SK-N-SH (cell line): ENCODE measurements at regions not wholly inside any gene's neighbourhood (a gene's known extent, or its start where the extent isn't known, plus 50 kb on each side); places are given as distances from the start of the nearest gene placed in this dataset.
"Not testable (repeated sequence)": the region's sequence is repeated elsewhere in the genome, so short reads cannot be mapped to it uniquely, and the experiment has no call there.

Experiments used
- CTCF ChIA-PET: fragments of 300-600, 350-600 bp; formaldehyde crosslinking; extraction: SDS; loops from one replicate; lab custom pipeline; 2021; lab: Yijun Ruan, JAX
- POLR2A ChIA-PET: fragments of 350-600 bp; sonication (Branson Sonifier 250); formaldehyde crosslinking; extraction: SDS; loops from one replicate; lab custom pipeline; 2020; ENCODE audit warnings: antibody characterized with exemption, inconsistent platforms; lab: Yijun Ruan, JAX
- DNase-seq: peaks from one replicate; pipeline ENCODE4 v3.0.0; 2012
- H2AFZ ChIP-seq: fragments of 200-600 bp; sonication (generic); 2 replicates; pipeline ENCODE4 v1.8.1; 2016; ENCODE audit warnings: antibody characterized with exemption, mild to moderate bottlenecking, low read depth
- H3F3A ChIP-seq: fragments of 200-600 bp; sonication (generic); replicated peaks from 2 replicates; pipeline ENCODE3; 2016; ENCODE audit warnings: antibody characterized with exemption, mild to moderate bottlenecking; ENCODE audit not compliant: insufficient read depth
- H3K27ac ChIP-seq, 2 experiments: fragments of 200-500 bp in 1 of 2; fragments of 200-600 bp in 1 of 2; sonication (Bioruptor generic) in 1 of 2; sonication (generic), shearing (Covaris generic) in 1 of 2; 2 replicates each; pipeline versions ENCODE4 v1.5.1 to v1.6.1; 2014 to 2016; ENCODE audit warnings: low read depth in 2 of 2, inconsistent platforms in 1 of 2, low read length in 1 of 2, mild to moderate bottlenecking in 1 of 2, mixed read lengths in 1 of 2
- H3K27me3 ChIP-seq: fragments of 200-600 bp; sonication (generic), shearing (Covaris generic); 2 replicates; pipeline ENCODE4 v1.6.1; 2016; ENCODE audit warnings: mixed run types; ENCODE audit not compliant: insufficient read depth
- H3K36me3 ChIP-seq, 2 experiments: fragments of 200-500 bp in 1 of 2; fragments of 200-600 bp in 1 of 2; sonication (Bioruptor generic) in 1 of 2; sonication (generic) in 1 of 2; replicated peaks in 1 of 2; 2 replicates each; pipeline versions ENCODE3 to v1.5.1; 2014 to 2016; ENCODE audit warnings: low read length in 1 of 2, mild to moderate bottlenecking in 1 of 2; ENCODE audit not compliant: insufficient read depth in 2 of 2, control insufficient read depth in 1 of 2
- H3K4me1 ChIP-seq, 2 experiments: fragments of 200-500 bp in 1 of 2; fragments of 200-600 bp in 1 of 2; sonication (Bioruptor generic) in 1 of 2; sonication (generic), shearing (Covaris generic) in 1 of 2; 2 replicates each; pipeline versions ENCODE4 v1.5.1 to v1.6.1; 2014 to 2016; ENCODE audit warnings: low read depth in 1 of 2, low read length in 1 of 2, mixed run types in 1 of 2; ENCODE audit not compliant: insufficient read depth in 2 of 2, control insufficient read depth in 1 of 2
- H3K4me2 ChIP-seq: fragments of 200-600 bp; sonication (generic), shearing (Covaris generic); 2 replicates; pipeline ENCODE4 v1.6.1; 2017; ENCODE audit warnings: mixed run types
- H3K4me3 ChIP-seq, 2 experiments: fragments of 200-500 bp in 1 of 2; fragments of 200-600 bp in 1 of 2; sonication (Bioruptor generic) in 1 of 2; sonication (generic), shearing (Covaris generic) in 1 of 2; 2 replicates each; pipeline versions ENCODE4 v1.5.1 to v1.8.1; 2014 to 2016; ENCODE audit warnings: low read depth in 2 of 2, inconsistent platforms in 1 of 2, low read length in 1 of 2, mild to moderate bottlenecking in 1 of 2, mixed read lengths in 1 of 2, moderate library complexity in 1 of 2
- H3K79me2 ChIP-seq: fragments of 200-600 bp; sonication (generic); 2 replicates; pipeline ENCODE4 v1.8.1; 2017; ENCODE audit warnings: mild to moderate bottlenecking; ENCODE audit not compliant: insufficient read depth
- H3K9ac ChIP-seq: fragments of 200-600 bp; sonication (generic); 2 replicates; pipeline ENCODE4 v1.6.1; 2017; ENCODE audit warnings: mixed run types
- H3K9me2 ChIP-seq: fragments of 200-600 bp; sonication (generic); 2 replicates; pipeline ENCODE4 v1.6.1; 2017; ENCODE audit warnings: mixed run types
- H3K9me3 ChIP-seq: fragments of 200-600 bp; sonication (generic); 2 replicates; pipeline ENCODE4 v1.6.1; 2017; ENCODE audit warnings: mixed run types, mild to moderate bottlenecking, moderate library complexity
- H4K20me1 ChIP-seq: fragments of 200-600 bp; sonication (generic); 2 replicates; pipeline ENCODE4 v1.6.1; 2017; ENCODE audit warnings: mild to moderate bottlenecking, mixed run types; ENCODE audit not compliant: insufficient read depth
- CTCF ChIP-seq: fragments of 200-600 bp; sonication (generic); IDR thresholded peaks from 2 replicates; pipeline ENCODE4 v1.6.1; 2017; ENCODE audit warnings: antibody characterized with exemption, mild to moderate bottlenecking, moderate library complexity
- ELF1 ChIP-seq: IDR thresholded peaks from 2 replicates; pipeline ENCODE4 v1.4.0; 2012
- EP300 ChIP-seq, 2 experiments: IDR thresholded peaks; 2 replicates each; pipeline versions ENCODE4 v1.4.0 to v1.6.1; 2012; ENCODE audit warnings: borderline replicate concordance in 1 of 2, low read depth in 1 of 2, low read length in 1 of 2
- FOXM1 ChIP-seq: IDR thresholded peaks from 2 replicates; pipeline ENCODE4 v1.4.0; 2012; ENCODE audit warnings: low read depth, mild to moderate bottlenecking
- MAX ChIP-seq: IDR thresholded peaks from 2 replicates; pipeline ENCODE4 v1.4.0; 2012; ENCODE audit warnings: low read depth
- MEF2A ChIP-seq: IDR thresholded peaks from 2 replicates; pipeline ENCODE4 v1.4.0; 2012; ENCODE audit warnings: low read depth, borderline replicate concordance
- NFIC ChIP-seq: IDR thresholded peaks from 2 replicates; pipeline ENCODE4 v1.4.0; 2012; ENCODE audit warnings: borderline replicate concordance
- NRF1 ChIP-seq: IDR thresholded peaks from 2 replicates; pipeline ENCODE4 v1.6.1; 2012; ENCODE audit warnings: low read depth, mild to moderate bottlenecking, low read length
- POLR2AphosphoS5 ChIP-seq: IDR thresholded peaks from 2 replicates; pipeline ENCODE4 v1.6.1; 2012; ENCODE audit warnings: low read depth, low read length
- RAD21 ChIP-seq: IDR thresholded peaks from 2 replicates; pipeline ENCODE4 v1.6.1; 2012; ENCODE audit warnings: mild to moderate bottlenecking, low read length
- SMC3 ChIP-seq: IDR thresholded peaks from 2 replicates; pipeline ENCODE4 v1.6.1; 2012; ENCODE audit warnings: low read depth, low read length, improper control_type of control experiment
- YY1 ChIP-seq: IDR thresholded peaks from 2 replicates; pipeline ENCODE4 v1.4.0; 2012; ENCODE audit warnings: low read depth, mild to moderate bottlenecking
- WGBS: methylation state at CpG from one replicate; pipeline ENCODE4 v1.1.6; 2017; ENCODE audit warnings: low lambda C conversion rate; 5-methylcytosine and 5-hydroxymethylcytosine counted together
- TF ChIP-seq, protein P1 (sequence below): IDR thresholded peaks from 2 replicates; pipeline ENCODE4 v1.6.1; 2012; ENCODE audit warnings: mild to moderate bottlenecking, low read depth, low read length, moderate library complexity
- TF ChIP-seq, protein P2 (sequence below): IDR thresholded peaks from 2 replicates; pipeline ENCODE4 v1.4.0; 2012; ENCODE audit warnings: low read depth, borderline replicate concordance

DNA sequence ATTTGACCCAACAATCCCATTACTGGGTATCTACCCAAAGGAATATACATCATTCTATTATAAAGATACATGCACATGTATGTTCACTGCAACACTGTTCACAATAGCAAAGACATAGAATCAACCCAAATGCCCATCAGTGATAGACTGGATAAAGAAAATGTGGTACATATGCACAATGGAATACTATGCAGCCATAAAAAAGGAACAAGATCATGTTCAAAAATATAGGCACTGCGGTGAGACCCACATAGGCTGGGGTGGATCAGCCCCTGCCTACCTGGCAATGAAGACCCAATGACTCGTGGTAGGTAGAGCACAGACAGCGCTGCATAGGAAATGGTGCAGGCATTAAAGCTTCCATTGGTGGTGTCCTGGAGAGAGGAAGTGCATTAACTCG, 88.6 kb upstream of the NFIL3 start:
- H2AFZ ChIP-seq, H3K9ac ChIP-seq, CTCF ChIA-PET, H3K4me1 ChIP-seq, POLR2A ChIA-PET, H3K4me3 ChIP-seq, H3K79me2 ChIP-seq, H3F3A ChIP-seq, H3K27me3 ChIP-seq, H4K20me1 ChIP-seq, H3K9me3 ChIP-seq, H3K9me2 ChIP-seq, H3K4me2 ChIP-seq, H3K36me3 ChIP-seq, H3K27ac ChIP-seq, DNase-seq: not testable (repeated sequence)
- WGBS, result 36% methylated on average over 4 of the region's 4 CpGs

- H2AFZ ChIP-seq, result no peak overlapping the region
- whole genome bisulfite sequencing, result 76% methylated on average over 3 of the region's 4 CpGs
- DNase-seq, result no peak
These were observed 80.0 kb upstream of the NFIL3 start for GRCh38 chr9:91503673-91504081.

GRCh38 chr9:91502913-91503672, 79.5 kb upstream of the NFIL3 start:
- Histone ChIP-seq H3K9me2 (no peaks in the 10 kb centered on the region), H3K4me3 (no peak overlapping the region), H3K36me3 (no peaks in the 10 kb centered on the region), H3K27me3 (no peaks in the 10 kb centered on the region), H4K20me1 (no peaks in the 10 kb centered on the region), H2AFZ (no peak overlapping the region), H3K79me2 (no peaks in the 10 kb centered on the region), H3K4me2 (no peak overlapping the region), H3F3A (no peaks in the 10 kb centered on the region), H3K27ac (no peak overlapping the region), H3K4me1 (no peaks in the 10 kb centered on the region), H3K9me3 (no peaks in the 10 kb centered on the region), H3K9ac (no peak overlapping the region)
- DNase-seq, result no peak
- CTCF ChIA-PET, result interaction anchor here (0.6 kb wide), 1 partner anchor 113 kb away, joined by 3 read pairs; no protein-coding TSS in a partner anchor
- POLR2A ChIA-PET, result no interaction called here
- WGBS, result 82% methylated on average over 12 of the region's 12 CpGs
- TF ChIP-seq, protein P1, sequence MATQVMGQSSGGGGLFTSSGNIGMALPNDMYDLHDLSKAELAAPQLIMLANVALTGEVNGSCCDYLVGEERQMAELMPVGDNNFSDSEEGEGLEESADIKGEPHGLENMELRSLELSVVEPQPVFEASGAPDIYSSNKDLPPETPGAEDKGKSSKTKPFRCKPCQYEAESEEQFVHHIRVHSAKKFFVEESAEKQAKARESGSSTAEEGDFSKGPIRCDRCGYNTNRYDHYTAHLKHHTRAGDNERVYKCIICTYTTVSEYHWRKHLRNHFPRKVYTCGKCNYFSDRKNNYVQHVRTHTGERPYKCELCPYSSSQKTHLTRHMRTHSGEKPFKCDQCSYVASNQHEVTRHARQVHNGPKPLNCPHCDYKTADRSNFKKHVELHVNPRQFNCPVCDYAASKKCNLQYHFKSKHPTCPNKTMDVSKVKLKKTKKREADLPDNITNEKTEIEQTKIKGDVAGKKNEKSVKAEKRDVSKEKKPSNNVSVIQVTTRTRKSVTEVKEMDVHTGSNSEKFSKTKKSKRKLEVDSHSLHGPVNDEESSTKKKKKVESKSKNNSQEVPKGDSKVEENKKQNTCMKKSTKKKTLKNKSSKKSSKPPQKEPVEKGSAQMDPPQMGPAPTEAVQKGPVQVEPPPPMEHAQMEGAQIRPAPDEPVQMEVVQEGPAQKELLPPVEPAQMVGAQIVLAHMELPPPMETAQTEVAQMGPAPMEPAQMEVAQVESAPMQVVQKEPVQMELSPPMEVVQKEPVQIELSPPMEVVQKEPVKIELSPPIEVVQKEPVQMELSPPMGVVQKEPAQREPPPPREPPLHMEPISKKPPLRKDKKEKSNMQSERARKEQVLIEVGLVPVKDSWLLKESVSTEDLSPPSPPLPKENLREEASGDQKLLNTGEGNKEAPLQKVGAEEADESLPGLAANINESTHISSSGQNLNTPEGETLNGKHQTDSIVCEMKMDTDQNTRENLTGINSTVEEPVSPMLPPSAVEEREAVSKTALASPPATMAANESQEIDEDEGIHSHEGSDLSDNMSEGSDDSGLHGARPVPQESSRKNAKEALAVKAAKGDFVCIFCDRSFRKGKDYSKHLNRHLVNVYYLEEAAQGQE, result no peak
- TF ChIP-seq CTCF, result no peak
- TF ChIP-seq YY1, result no peak
- TF ChIP-seq EP300 (IDR thresholded peaks at IDR 0.05; ENCODE audit: borderline replicate concordance in 1 of 2, low read depth in 1 of 2, low read length in 1 of 2), result no peak
- no peak for TF ChIP-seq POLR2AphosphoS5
- TF ChIP-seq, protein P2, sequence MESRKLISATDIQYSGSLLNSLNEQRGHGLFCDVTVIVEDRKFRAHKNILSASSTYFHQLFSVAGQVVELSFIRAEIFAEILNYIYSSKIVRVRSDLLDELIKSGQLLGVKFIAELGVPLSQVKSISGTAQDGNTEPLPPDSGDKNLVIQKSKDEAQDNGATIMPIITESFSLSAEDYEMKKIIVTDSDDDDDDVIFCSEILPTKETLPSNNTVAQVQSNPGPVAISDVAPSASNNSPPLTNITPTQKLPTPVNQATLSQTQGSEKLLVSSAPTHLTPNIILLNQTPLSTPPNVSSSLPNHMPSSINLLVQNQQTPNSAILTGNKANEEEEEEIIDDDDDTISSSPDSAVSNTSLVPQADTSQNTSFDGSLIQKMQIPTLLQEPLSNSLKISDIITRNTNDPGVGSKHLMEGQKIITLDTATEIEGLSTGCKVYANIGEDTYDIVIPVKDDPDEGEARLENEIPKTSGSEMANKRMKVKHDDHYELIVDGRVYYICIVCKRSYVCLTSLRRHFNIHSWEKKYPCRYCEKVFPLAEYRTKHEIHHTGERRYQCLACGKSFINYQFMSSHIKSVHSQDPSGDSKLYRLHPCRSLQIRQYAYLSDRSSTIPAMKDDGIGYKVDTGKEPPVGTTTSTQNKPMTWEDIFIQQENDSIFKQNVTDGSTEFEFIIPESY, result no peak
- no peak for TF ChIP-seq NFIC
- no peak for TF ChIP-seq FOXM1
- no peak for TF ChIP-seq MAX

More at GRCh38 chr9:91503673-91504081, 80.0 kb upstream of the NFIL3 start:
- TF ChIP-seq MAX, result no peak
- no peak for TF ChIP-seq RAD21
- TF ChIP-seq ELF1, result no peak
- TF ChIP-seq SMC3, result no peak
- no peak for TF ChIP-seq EP300 (IDR thresholded peaks at IDR 0.05; ENCODE audit: borderline replicate concordance in 1 of 2, low read depth in 1 of 2, low read length in 1 of 2)
- TF ChIP-seq NRF1, result no peak
- no peak for TF ChIP-seq MEF2A
- no peak overlapping the region for H3K4me2 ChIP-seq
- H3K36me3 ChIP-seq, result no peaks in the 10 kb centered on the region
- H3K27ac ChIP-seq, result no peak overlapping the region
- H3K9me3 ChIP-seq, result no peaks in the 10 kb centered on the region
- H3K9ac ChIP-seq, result no peak overlapping the region
- no peak overlapping the region for H3K4me3 ChIP-seq
- no peaks in the 10 kb centered on the region for H4K20me1 ChIP-seq
- ChIA-PET POLR2A (no interaction called here), CTCF (interaction anchor here (0.6 kb wide), 1 partner anchor 113 kb away, joined by 3 read pairs; no protein-coding TSS in a partner anchor)
- no peaks in the 10 kb centered on the region for H3K9me2 ChIP-seq
- no peaks in the 10 kb centered on the region for H3K4me1 ChIP-seq
- no peaks in the 10 kb centered on the region for H3F3A ChIP-seq
- H3K79me2 ChIP-seq, result no peaks in the 10 kb centered on the region
- no peaks in the 10 kb centered on the region for H3K27me3 ChIP-seq
